CD4-positive, alpha-beta T cell (primary cell): ENCODE measurements at regions not wholly inside any gene's neighbourhood (a gene's known extent, or its start where the extent isn't known, plus 50 kb on each side); places are given as distances from the start of the nearest gene placed in this dataset.

Source experiments
- ATAC-seq: fragments of 200-7000 bp; cut with Tn5 transposase; one replicate; pipeline ENCODE4 v1.10.0; 2022; ENCODE audit warnings: mild to moderate bottlenecking; ENCODE audit not compliant: poor library complexity
- CTCF ChIA-PET: fragments of 350-600 bp; sonication (Branson Sonifier 250); formaldehyde crosslinking; loops from one replicate; lab custom pipeline; 2021; ENCODE audit warnings: antibody characterized with exemption, inconsistent platforms; lab: Charles Lee
- POLR2A ChIA-PET: fragments of 350-600 bp; sonication (Branson Sonifier 250); formaldehyde crosslinking; loops from one replicate; lab custom pipeline; 2021; ENCODE audit warnings: antibody characterized with exemption, inconsistent platforms; lab: Charles Lee
- DNase-seq, 14 experiments: peaks; one replicate each; pipeline ENCODE4 v3.0.0-alpha.2; 2013 to 2020; ENCODE audit warnings: mixed read lengths in 2 of 14
- H3K27ac ChIP-seq, 2 donors: one replicate each; pipeline versions ENCODE4 v1.5.1 to v1.7.0; 2013; ENCODE audit warnings: low read length in 2 of 2, low read depth in 1 of 2, mild to moderate bottlenecking in 1 of 2
- H3K27me3 ChIP-seq, 2 experiments: 1 replicate in 1 of 2; 2 replicates in 1 of 2; pipeline versions ENCODE4 v1.6.1 to v1.7.0; 2013; ENCODE audit warnings: low read length in 2 of 2, control low read depth in 1 of 2, mild to moderate bottlenecking in 1 of 2, moderate library complexity in 1 of 2; ENCODE audit not compliant: insufficient read depth in 2 of 2, control insufficient read depth in 1 of 2
- H3K36me3 ChIP-seq: one replicate; pipeline ENCODE4 v1.6.1; 2013; ENCODE audit warnings: low read length, control low read depth; ENCODE audit not compliant: insufficient read depth
- H3K4me1 ChIP-seq: one replicate; pipeline ENCODE4 v1.6.1; 2013; ENCODE audit warnings: low read length, control low read depth; ENCODE audit not compliant: insufficient read depth
- H3K4me3 ChIP-seq: one replicate; pipeline ENCODE4 v1.5.1; 2013; ENCODE audit warnings: mild to moderate bottlenecking, low read length, moderate library complexity
- H3K9me3 ChIP-seq, 2 experiments: 1 replicate in 1 of 2; 2 replicates in 1 of 2; pipeline versions ENCODE4 v1.6.1 to v1.7.0; 2013; ENCODE audit warnings: low read length in 2 of 2, mild to moderate bottlenecking in 2 of 2, control low read depth in 1 of 2, moderate library complexity in 1 of 2; ENCODE audit not compliant: control insufficient read depth in 1 of 2, insufficient read depth in 1 of 2
- H3K27ac Mint-ChIP-seq: one replicate; pipeline ENCODE4 v1.8.0; 2020; ENCODE audit warnings: mixed read lengths
- H3K27me3 Mint-ChIP-seq: one replicate; pipeline ENCODE4 v1.8.0; 2021; ENCODE audit warnings: mixed read lengths
- H3K36me3 Mint-ChIP-seq: one replicate; pipeline ENCODE4 v1.8.0; 2021; ENCODE audit warnings: low read depth, mixed read lengths
- H3K4me1 Mint-ChIP-seq: one replicate; pipeline ENCODE4 v1.8.0; 2021; ENCODE audit warnings: low read depth, mixed read lengths
- H3K4me3 Mint-ChIP-seq: one replicate; pipeline ENCODE4 v1.8.0; 2020; ENCODE audit warnings: mild to moderate bottlenecking, mixed read lengths
- H3K9me3 Mint-ChIP-seq: one replicate; pipeline ENCODE4 v1.8.0; 2020; ENCODE audit warnings: mixed read lengths
- CTCF ChIP-seq: fragments of 200-600 bp; IDR thresholded peaks from one replicate; pipeline ENCODE4 v1.8.0; 2022; ENCODE audit warnings: antibody characterized with exemption, mild to moderate bottlenecking
- intact Hi-C, 2 experiments: fragments of 100-400 bp; cut with DNase I in 1 of 2; cut with micrococcal nuclease in 1 of 2; formaldehyde crosslinking; loops; one replicate each; pipeline versions ENCODE4 v1.15.1 to v1.9.0; 2023 to 2025; cut with DNase I, micrococcal nuclease

GRCh38 chr9:121556082-121556481, 56.4 kb upstream of the GGTA1 start:
- POLR2A ChIA-PET, result no interaction called here

GRCh38 chr9:121556580-121556979, 56.9 kb upstream of the GGTA1 start:
- TF ChIP-seq CTCF, result no peak
- POLR2A ChIA-PET, result no interaction called here
- no peak overlapping the region for H3K27ac Mint-ChIP-seq

More at GRCh38 chr9:121556082-121556481, 56.4 kb upstream of the GGTA1 start:
- no peak overlapping the region for H3K4me3 ChIP-seq
- H3K36me3 ChIP-seq, result no peaks in the 10 kb centered on the region
- no peak for TF ChIP-seq CTCF
- ATAC-seq, result no peak
- CTCF ChIA-PET, result no interaction called here
- Mint-ChIP-seq H3K36me3 (no peaks in the 10 kb centered on the region), H3K4me1 (peaks cover 1% of the 10 kb centered on the region), H3K27me3 (peaks cover 8% of the 10 kb centered on the region), H3K27ac (no peak overlapping the region), H3K9me3 (no peaks in the 10 kb centered on the region), H3K4me3 (no peak overlapping the region)
- intact Hi-C loops, result no loop called here
- H3K27ac ChIP-seq, result no peak overlapping the region
- peaks cover 0 to 6% of the 10 kb centered on the region in 2 experiments for H3K27me3 ChIP-seq
- no peak for DNase-seq
- peaks cover 4% of the 10 kb centered on the region for H3K4me1 ChIP-seq
- no peaks in the 10 kb centered on the region for H3K9me3 ChIP-seq

GRCh38 chr9:121557581-121558447, 58.2 kb upstream of the GGTA1 start:
- no peaks in the 10 kb centered on the region for H3K9me3 ChIP-seq
- DNase-seq (peak in 3 of 14 experiments; percentile 14 to 62 (median 53)), ATAC-seq (no peak)
- Mint-ChIP-seq H3K27me3 (peaks cover 14% of the 10 kb centered on the region), H3K4me1 (no peaks in the 10 kb centered on the region), H3K4me3 (no peak overlapping the region), H3K27ac (no peak overlapping the region), H3K9me3 (no peaks in the 10 kb centered on the region), H3K36me3 (no peaks in the 10 kb centered on the region)
- peaks cover 4% of the 10 kb centered on the region for H3K4me1 ChIP-seq
- H3K36me3 ChIP-seq, result no peaks in the 10 kb centered on the region
- CTCF ChIA-PET, result no interaction called here
- TF ChIP-seq CTCF, result no peak
- peaks cover 0 to 4% of the 10 kb centered on the region in 2 experiments for H3K27me3 ChIP-seq
- intact Hi-C loops, result no loop called here
- no peak overlapping the region for H3K27ac ChIP-seq
- POLR2A ChIA-PET, result no interaction called here
- no peak overlapping the region for H3K4me3 ChIP-seq

More at GRCh38 chr9:121556580-121556979, 56.9 kb upstream of the GGTA1 start:
- ATAC-seq (no peak), DNase-seq (peak in 1 of 14 experiments; percentile 27)
- Mint-ChIP-seq H3K4me3 (no peak overlapping the region), H3K9me3 (no peaks in the 10 kb centered on the region), H3K4me1 (no peaks in the 10 kb centered on the region), H3K36me3 (no peaks in the 10 kb centered on the region), H3K27me3 (peaks cover 11% of the 10 kb centered on the region)
- H3K4me3 ChIP-seq, result no peak overlapping the region
- intact Hi-C loops, result no loop called here
- no peak overlapping the region for H3K27ac ChIP-seq
- H3K4me1 ChIP-seq, result peaks cover 4% of the 10 kb centered on the region
- no peaks in the 10 kb centered on the region for H3K9me3 ChIP-seq
- CTCF ChIA-PET, result no interaction called here
- no peaks in the 10 kb centered on the region for H3K36me3 ChIP-seq
- peaks cover 0 to 4% of the 10 kb centered on the region in 2 experiments for H3K27me3 ChIP-seq
